DMS53 (cell line): ENCODE measurements at regions not wholly inside any gene's neighbourhood (a gene's known extent, or its start where the extent isn't known, plus 50 kb on each side); places are given as distances from the start of the nearest gene placed in this dataset.

Experiments
- DNase-seq: peaks from one replicate; lab custom pipeline; 2025; lab: John Stamatoyannopoulos, UW

DNA sequence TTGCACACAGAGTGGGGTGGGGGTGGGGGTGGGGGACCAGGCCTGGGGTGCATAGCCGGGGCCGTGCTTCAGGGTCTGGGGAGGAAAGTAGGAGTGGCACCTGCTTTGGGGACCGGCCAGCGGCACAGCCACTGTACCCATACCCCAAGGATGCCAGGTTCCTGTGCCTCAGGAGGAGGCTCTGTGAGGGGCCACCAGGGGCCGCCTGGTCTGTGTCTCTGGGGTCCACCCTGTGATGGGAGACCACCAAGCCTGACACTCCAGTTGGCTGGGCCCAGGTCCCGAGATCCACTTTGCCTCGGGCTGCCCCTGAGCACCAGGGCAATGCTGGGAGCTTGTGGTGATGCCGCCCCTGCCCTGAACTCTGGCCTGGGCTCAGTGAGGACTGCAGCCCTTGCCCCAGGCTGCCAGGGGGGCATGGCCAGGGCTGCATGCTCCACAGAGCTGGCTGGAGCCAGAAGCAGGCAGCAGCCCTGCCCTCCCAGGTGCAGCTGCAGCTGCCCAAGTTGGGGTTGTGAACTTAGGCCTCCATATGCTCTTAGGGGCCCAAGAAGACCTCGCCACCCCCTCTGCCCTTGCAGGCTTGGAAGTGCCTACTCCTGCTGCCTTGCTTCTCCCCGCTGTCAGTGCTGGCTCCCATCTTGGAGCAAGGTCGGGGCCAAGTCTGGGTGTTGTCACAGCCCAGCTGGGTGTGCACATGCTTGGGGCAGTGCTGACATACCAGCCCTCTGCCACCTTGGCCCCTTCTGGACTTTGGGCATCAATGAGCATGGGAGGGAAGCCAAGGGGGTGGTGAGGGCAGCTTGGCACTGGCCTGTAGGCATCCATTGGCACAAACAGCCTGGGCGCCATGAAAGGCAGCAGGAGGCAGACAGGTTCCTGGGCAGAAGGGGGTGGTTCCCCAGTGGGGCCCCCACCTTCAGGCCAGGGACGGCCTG lies 123.3 kb upstream of the THY1 start:
- DNase-seq, result no peak

DNA sequence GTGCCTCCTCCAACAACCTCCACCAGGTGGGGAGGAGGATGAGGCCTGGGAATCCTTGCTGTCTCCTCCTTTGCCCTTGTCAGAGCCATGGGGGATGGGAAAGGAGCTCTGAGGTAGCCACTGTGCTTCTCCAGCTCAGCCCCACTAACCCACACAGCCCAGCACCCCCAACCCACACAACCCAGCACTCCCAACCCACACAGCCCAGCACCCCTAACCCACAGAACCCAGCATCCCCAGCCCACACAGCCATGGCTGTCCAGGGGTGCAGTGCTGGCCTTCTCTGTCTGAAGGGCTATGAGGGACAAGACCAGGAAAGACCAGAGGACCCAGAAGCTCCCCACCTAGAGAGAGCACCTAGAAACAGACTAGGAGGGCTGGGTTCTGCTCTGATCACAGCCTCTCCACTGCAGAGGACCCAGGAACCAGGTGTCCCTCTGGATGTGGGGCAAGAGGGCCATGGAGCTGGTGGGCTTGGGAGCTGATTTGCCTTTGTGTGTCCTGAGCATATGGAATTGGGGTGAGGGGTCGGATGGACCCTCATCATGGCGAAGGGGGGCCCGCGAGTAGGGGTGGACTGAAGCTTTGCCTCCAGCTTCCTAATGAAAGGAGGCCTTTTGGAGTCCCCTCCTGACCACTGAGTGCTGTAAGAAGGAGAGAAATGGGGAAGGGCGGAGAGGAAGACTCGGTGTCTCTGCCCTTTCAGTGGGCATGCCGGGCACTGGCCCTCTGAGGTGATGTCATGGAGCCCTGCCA lies 117.6 kb upstream of the THY1 start:
- DNase-seq, result no peak

DNA sequence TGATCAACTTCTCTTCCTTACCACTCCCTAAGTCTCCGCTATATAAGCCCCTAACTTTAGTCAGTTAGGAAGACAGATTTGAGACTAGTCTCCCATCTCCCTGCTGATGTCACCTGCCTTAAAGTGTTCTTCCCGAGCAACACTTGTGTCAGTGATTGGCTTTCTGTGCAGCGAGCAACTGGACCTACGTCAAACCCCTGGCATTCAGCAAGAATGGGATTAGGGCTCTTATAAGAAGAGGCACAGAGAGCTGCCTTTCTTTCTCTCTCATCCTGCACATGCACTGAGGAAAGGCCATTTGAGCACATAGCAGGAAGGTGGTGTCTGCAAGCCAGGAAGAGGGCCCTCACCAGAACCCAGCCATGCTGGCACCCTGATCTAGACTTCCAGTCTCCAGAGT lies 116.6 kb upstream of the THY1 start:
- no peak for DNase-seq

DNA sequence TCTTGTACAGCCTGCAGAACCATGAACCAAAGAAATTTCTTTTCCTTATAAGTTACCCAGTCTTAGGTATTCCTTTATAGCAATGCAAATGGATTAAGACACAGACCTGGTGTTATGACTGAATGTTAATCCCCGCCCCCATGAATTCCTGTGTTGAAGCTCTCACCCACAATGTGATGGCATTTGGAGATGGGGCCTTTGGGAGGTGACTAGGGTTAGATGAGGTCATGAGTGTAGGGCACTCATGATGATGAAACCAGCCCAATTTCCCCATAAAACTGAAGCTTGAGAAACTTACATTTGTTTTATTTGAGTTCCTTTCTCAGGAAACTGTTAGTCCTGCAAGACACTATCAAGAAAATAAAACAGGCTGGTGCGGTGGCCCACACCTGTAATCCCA lies 115.8 kb upstream of the THY1 start:
- DNase-seq, result no peak

DNA sequence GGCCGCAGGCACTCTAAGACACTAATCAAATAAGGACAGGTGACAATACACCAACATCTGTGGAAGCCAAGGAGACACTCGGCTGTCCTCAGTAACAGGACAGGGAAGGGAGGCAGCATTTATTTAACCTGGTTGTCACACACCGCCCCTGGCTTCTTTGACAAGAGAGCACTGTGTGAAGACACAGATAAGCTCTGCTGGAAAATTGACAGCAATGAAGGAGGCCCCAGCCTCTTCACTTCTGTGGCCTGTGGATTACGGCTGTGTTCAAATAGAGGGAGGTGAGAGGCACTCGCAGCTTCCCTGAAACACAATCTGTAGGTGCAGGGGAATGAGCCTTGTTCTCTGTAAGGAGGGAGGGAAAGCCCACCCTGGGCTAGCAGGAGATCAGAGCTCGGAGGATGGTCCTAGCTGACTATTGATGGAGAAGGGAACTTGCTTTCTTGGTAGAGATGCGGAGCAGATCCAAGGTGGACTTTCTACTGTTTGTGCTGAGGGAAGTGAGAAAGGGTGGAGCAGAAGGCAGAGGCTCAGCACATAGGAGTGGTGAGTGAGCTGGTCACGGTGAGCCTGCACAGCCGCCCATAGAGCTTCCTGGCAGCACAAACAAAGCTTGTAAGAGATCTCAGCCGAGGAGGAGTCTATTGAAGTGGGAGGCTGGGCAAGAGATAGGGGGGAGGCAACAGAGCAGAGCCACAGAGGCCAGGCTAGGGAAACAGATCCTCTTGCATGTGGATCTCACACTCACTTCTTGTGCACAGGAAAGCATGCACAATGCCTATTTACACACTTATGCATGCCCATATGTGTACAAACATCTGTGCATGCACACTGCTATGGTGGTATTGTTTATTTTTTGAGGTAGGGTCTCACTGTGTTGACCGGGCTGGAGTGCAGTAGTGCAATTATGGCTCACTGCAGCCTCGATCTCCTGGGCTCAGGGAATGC lies 114.6 kb upstream of the THY1 start:
- peak; percentile 41 for DNase-seq

DNA sequence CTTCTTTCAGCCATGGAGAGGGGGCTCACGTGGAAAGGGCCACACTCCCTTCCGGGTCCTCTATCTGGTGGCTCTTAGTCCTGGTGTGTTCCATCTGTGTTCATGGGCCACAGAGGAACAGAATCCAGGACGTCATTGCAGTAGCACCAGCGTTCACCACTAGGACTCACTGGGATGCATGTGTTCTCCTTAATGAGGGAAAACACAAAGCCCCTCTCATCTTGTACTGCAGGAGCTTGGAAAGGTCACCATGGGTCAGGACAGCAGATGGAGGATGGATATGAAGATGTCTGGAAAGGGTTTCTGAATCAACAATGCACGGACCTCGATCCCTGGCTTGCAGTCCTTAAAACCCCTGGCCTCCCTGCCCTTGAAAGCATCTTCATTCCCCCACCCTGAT lies 113.8 kb upstream of the THY1 start:
- no peak for DNase-seq

DNA sequence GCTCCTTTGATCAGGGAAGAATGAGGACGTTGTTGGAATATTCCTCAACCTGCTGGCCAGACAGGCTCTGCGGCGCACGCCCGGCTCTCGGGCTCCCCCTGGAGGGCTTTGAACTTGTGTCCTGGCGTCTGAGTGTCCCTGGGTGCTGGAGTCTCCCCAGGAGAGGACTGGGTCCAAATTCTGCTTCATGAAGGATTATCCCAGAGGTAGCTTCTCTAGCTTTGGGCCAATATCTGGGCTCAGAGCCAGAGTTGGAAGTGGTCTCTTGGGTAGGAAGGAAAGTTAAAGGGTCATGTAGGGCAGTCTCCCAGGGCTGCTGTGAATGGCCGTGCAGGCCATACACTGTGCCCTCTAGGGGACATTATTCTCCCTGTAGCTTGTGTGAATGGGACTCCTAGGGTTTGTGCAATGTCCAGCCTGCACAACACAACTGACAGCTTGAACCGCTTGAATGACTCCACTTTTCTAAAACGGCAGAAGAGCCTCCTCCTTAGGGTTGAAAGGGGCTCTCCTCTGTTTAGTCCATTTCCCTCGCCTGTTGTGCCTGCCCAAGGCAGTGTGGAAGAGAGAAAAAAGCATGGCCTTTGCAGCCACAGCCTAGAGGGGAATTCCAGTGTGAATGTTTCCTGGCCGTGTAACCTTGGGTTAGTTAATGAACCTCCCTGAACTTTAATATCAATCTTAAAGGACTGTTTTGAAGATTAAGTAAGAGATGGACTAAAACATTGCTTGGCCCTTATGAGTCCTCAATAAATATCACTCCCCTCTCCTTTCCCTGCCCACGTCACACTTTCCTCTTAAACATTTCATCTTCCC lies 111.2 kb upstream of the THY1 start:
- peak; percentile 85 for DNase-seq

DNA sequence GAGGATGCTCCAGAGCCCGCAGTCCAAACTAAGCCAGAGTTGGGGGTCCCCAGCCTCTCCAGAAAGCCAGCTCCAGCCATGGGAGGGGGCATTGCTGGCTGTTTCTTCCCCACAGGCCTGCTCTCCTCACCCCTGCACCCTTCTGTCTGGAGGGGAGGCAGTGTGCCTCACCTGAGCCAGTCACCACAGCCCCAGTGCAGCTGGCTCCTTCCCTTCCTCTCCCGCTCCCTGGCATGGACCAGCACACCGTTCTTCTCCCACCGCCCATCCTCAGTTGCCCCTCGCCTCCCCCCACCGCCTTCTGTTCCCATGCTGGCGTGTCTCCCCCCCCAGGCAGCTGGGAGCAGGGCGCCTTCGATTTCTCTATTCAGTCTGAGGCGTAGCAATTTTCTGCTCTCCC lies 110.5 kb upstream of the THY1 start:
- no peak for DNase-seq

DNA sequence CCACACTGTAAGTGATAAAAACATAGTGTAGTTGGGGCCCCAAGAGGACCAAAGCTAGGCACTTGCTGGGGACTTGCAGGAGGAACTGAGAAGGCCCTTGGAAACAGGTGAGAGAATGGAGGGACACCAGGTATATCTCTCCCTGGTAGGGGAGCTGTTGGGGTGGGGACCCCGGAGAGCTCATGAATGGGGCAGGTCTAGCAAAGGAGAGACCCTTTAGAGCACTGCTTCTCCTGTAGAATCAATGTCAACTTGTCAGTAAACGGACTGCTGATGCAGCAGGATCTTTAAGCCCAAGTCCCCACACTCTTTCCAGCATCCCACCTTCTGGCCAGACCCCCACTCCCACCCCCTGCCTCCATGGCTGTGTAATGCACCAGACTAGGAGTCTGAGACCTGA lies 109.6 kb upstream of the THY1 start:
- DNase-seq, result no peak

DNA sequence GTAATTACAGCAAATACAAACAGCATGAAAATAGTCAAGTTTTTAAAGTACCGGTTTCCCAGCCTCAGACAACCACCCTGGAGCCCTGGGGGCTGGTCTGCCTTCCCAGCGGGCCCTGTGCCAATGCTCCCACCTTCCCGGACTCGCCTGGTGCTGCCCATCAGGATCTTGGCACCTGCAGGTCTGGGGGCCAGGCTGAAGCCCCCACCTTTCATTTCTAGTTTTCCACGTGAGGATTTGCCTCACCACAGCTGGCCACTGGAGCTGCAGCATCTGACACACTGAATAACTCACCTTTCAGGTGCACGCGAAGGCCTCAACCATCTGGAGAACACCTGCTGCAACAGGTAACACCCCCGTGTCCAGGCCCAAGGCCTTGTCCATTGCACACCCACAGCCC lies 108.7 kb upstream of the THY1 start:
- DNase-seq, result no peak

DNA sequence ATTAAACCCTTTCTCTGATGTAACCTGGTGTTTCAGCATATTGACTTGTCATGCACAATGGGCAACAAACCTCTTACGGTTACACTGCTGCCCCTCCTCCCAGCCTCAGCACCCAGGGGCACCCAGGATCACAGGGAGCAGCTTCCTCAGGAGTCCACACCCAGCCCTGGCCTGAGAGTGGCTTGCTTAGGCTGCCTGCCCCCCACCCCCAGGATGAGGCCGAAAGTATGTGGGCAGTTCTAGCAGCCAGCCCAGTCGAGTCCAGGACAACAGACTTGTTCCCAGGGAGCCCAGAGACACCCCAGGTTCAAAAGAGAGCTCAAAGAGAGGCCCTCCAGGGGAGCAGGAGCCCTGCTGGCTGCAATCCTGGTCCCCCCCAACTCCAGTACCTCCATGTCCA lies 108.1 kb upstream of the THY1 start:
- no peak for DNase-seq

DNA sequence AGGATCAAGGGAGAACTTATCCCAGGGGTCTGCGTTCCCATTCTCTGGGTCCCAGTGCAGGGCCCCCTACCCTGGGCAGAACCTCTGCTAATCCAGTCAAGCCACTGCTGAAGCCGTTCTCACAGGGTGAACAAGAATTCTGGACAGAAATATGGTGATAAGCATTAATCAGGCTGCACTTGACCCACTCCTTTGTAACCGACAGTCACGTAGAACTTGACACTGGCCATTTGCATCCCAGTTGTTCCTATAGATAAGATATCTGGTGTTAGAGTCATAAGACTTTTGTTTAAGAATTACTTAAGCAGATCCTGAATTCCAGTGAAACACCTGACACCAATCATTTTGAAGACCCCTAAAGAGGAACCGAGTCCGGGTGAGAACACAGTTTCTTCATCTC lies 107.5 kb upstream of the THY1 start:
- no peak for DNase-seq

DNA sequence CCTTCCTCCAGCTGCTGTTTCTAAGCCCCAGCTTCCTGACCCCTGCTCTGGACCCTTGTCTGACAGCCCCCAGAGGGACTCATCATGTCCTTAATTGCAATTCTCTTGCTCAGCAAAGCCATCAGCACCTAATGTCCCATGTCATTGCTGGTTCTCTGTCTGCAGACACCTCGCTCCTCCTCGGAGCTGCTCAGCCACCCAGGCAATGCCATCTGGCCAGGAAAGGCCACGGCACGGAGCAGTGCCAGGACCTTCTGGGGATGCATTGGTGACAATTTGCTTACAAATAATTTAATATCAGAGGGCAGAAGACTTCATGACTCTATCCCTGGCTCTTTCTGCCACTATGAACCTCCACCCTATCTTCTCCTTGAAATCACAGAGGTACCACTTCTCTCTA lies 107.0 kb upstream of the THY1 start:
- no peak for DNase-seq

DNA sequence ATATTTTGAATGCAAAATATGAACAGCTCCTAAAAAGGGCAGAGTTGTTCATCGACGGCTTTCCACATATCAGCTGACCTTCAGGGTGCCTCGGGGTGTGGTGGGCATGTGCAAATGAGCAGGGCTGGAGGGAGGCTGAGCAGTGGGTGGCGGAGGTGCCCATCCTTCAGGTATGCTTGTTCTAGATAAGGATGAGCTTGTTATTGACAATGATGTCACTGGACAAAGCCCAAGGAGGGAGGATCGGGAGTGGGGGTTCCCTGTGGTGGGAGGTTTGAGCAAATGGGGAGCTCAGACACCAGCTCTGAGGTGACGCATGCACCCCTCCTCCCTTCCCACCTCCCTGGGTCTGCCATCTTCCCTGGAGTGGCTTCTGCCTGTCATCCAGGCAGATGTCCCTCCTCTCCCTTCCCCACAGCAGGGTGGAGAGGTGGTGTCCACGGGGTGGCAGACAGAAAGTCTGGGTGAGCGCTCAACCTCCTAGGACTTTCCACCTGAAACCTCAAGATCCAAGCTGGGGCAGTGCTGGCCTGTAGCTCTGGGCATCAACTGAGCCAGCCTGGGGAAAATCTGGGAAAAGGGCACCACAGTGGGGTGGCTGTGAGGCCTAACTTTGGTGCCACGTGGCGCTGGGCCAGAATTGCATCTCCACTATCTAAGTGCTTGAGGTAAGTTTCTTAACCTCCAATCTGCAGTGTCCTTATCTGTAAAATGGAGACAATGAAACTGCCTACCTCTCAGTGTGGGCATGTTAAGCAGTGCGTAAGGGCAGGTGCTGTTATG lies 106.3 kb upstream of the THY1 start:
- DNase-seq, result no peak

DNA sequence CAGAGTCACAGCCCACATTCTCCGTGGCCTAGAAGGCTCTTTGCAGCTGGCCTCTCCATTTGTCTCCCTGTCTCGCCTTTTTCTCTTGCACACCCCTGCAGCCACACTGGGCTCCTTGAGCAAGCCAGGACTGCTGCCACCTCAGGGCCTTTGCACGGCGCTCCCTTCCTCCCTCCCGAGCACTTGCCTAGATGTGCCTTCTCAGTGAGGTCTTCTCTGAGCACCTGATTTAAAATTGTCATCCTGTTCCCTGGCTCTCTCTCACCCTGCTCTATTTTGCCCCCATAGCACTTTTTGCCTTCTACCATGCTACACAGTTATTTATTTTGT lies 102.9 kb upstream of the THY1 start:
- no peak for DNase-seq

DNA sequence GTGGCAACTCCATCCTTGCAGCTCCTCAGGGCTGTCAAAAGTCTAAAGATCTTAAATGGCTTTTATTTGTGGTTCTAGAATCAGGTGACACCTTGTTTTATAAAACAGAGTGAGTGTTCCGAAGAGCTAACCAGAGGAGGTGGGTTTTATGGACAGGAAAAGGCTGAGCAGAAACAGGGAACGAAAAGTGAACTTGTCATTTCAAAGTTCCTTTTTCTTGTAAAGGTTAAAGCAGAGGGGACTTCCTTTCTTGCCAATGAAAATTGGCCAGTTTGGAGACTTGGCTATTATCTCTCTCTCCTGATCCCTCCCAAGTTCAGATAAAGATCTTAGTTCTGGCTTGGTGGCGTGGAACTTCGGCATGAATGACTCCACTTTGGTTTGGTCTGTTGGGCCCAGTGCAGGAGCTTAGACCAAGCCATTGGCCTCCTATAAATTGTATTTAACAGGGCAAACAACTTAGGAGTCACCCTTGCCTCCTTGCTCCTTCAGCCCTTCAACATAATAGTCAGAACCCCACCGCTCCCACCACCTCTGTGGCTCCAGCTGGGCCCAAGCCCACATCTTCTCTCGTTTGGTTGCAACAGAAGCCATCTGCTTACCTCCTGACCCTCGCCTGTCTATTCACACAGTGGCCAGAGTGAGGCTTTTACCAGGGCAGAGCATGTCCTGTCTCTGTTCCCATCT lies 102.4 kb upstream of the THY1 start:
- DNase-seq, result no peak

DNA sequence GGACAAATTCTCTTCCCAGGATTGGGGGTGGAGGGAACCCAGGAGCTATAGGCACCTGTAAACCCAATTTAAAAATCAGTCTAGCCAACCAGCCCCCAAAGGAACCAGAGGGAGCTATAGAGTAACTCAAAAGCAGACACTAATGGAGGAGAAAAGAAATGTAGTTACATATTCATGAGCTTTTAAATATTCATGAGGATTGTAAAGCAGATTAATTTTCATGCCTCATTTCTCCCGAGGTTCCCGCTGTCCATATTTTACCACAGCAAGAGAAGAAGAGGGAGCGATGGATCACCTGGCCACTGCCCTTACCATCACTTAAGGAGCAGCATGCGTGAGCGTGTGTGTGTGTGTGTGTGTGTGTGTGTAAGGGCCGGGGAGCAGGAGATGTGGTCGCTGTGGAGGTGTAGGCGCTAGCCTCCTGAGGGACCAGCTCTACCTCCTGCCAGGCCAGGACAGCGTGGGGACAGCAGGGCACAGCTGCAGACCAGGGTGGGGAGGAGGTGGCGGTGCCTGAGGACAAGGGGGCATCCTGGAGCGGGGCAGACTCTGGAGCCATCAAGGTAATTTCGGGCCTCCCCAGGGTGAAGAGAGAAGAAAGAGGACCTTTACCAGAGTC lies 100.7 kb upstream of the THY1 start:
- no peak for DNase-seq

DNA sequence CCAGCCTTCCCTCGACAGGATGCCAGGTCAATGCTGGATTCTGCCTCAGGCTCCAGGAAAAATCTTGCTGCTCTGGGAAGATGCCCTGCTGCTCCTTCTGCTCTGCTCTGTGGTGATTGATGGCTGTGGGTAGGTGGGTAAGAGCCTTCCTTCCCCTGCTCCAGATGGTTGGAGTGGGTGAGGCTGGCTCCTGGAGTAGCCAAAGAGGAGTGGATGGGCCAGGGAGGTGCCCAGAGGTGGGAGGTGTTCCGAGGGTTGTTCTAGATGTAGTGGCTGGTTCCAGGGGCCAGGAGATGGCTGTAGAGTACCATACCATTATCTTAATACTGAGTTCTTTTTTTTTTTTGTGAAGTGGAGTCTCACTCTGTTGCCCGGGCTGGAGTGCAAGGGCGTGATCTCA lies 99.6 kb upstream of the THY1 start:
- no peak for DNase-seq

DNA sequence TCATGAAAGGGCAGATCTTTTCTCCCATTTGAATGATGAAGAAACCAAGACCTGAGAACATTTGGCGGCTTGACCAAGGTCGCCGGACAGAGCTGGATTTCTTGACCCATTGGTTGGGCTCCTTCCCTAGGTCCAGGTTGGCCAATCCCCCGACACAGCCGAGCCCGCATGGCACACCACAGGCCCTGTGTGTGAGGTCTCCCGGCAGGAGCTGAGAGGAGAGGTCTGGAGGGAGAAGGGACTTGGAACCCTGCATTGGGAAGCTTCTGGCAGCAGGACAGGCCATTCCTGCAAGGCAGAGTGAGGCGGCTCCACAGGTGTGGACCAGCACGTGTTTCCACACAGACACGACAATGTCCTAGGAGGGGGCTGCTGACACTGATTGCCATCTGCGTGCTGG lies 98.6 kb upstream of the THY1 start:
- no peak for DNase-seq

DNA sequence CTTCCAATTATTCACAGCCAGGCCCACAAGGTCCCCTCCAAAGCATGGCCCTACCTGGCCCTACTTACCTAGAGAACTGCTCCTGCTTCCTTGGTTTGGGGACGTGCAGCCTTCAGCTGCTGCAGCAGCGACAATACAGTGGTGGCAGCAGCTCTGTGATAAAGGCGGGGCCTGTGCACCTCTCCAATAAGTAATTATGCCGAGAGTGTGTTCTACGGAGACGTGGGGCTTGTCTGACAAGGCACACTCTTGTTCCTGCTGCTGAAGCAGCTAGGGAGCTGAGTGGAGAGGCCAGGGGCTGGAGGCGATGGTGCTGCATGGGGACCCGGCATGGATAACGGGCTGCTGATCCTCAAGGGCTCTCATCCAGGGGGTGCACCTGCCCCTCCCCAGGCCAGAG lies 98.0 kb upstream of the THY1 start:
- DNase-seq, result no peak
